ENCODE measurements at regions not wholly inside any gene's neighbourhood (a gene's known extent, or its start where the extent isn't known, plus 50 kb on each side); places are given as distances from the start of the nearest gene placed in this dataset.

GRCh38 chr18:38081516-38081915 is 515.9 kb upstream of the CELF4 start:
- Histone ChIP-seq H3K79me2 (replicated peaks; ENCODE audit: insufficient read depth) (no peaks in the 10 kb centered on the region), H2AFZ (no peak overlapping the region), H3K9me2 (ENCODE audit: insufficient read depth) (no peaks in the 10 kb centered on the region), H3K27me3 (ENCODE audit: insufficient read depth) (no peaks in the 10 kb centered on the region), H3K4me3 (no peak overlapping the region), H3F3A (replicated peaks; ENCODE audit: low read depth) (no peaks in the 10 kb centered on the region), H3K36me3 (ENCODE audit: insufficient read depth) (no peaks in the 10 kb centered on the region), H3K4me2 (no peak overlapping the region), H3K4me1 (ENCODE audit: insufficient read depth) (no peaks in the 10 kb centered on the region), H4K20me1 (replicated peaks; ENCODE audit: insufficient read depth) (no peaks in the 10 kb centered on the region), H3K27ac (ENCODE audit: low read depth) (no peak overlapping the region)
- ATAC-seq (no peak), DNase-seq (ENCODE audit: low spot score) (no peak)
- peaks cover 3% of the 10 kb centered on the region for H3K27me3 Mint-ChIP-seq (ENCODE audit: insufficient read depth, low read depth, poor library complexity)
- no peaks in the 10 kb centered on the region for H3K36me3 Mint-ChIP-seq (ENCODE audit: low read depth)
- H3K4me3 Mint-ChIP-seq = no peak overlapping the region
- TF ChIP-seq ZNF331 (CRISPR knock-in tag; IDR thresholded peaks at IDR 0.05; ENCODE audit: low read depth) = no peak
- TF ChIP-seq, protein P1, sequence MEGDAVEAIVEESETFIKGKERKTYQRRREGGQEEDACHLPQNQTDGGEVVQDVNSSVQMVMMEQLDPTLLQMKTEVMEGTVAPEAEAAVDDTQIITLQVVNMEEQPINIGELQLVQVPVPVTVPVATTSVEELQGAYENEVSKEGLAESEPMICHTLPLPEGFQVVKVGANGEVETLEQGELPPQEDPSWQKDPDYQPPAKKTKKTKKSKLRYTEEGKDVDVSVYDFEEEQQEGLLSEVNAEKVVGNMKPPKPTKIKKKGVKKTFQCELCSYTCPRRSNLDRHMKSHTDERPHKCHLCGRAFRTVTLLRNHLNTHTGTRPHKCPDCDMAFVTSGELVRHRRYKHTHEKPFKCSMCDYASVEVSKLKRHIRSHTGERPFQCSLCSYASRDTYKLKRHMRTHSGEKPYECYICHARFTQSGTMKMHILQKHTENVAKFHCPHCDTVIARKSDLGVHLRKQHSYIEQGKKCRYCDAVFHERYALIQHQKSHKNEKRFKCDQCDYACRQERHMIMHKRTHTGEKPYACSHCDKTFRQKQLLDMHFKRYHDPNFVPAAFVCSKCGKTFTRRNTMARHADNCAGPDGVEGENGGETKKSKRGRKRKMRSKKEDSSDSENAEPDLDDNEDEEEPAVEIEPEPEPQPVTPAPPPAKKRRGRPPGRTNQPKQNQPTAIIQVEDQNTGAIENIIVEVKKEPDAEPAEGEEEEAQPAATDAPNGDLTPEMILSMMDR (conservative IDR thresholded peaks at IDR 0.05; ENCODE audit: low read depth in 2 of 2) = no peak
- TF ChIP-seq, protein P2, sequence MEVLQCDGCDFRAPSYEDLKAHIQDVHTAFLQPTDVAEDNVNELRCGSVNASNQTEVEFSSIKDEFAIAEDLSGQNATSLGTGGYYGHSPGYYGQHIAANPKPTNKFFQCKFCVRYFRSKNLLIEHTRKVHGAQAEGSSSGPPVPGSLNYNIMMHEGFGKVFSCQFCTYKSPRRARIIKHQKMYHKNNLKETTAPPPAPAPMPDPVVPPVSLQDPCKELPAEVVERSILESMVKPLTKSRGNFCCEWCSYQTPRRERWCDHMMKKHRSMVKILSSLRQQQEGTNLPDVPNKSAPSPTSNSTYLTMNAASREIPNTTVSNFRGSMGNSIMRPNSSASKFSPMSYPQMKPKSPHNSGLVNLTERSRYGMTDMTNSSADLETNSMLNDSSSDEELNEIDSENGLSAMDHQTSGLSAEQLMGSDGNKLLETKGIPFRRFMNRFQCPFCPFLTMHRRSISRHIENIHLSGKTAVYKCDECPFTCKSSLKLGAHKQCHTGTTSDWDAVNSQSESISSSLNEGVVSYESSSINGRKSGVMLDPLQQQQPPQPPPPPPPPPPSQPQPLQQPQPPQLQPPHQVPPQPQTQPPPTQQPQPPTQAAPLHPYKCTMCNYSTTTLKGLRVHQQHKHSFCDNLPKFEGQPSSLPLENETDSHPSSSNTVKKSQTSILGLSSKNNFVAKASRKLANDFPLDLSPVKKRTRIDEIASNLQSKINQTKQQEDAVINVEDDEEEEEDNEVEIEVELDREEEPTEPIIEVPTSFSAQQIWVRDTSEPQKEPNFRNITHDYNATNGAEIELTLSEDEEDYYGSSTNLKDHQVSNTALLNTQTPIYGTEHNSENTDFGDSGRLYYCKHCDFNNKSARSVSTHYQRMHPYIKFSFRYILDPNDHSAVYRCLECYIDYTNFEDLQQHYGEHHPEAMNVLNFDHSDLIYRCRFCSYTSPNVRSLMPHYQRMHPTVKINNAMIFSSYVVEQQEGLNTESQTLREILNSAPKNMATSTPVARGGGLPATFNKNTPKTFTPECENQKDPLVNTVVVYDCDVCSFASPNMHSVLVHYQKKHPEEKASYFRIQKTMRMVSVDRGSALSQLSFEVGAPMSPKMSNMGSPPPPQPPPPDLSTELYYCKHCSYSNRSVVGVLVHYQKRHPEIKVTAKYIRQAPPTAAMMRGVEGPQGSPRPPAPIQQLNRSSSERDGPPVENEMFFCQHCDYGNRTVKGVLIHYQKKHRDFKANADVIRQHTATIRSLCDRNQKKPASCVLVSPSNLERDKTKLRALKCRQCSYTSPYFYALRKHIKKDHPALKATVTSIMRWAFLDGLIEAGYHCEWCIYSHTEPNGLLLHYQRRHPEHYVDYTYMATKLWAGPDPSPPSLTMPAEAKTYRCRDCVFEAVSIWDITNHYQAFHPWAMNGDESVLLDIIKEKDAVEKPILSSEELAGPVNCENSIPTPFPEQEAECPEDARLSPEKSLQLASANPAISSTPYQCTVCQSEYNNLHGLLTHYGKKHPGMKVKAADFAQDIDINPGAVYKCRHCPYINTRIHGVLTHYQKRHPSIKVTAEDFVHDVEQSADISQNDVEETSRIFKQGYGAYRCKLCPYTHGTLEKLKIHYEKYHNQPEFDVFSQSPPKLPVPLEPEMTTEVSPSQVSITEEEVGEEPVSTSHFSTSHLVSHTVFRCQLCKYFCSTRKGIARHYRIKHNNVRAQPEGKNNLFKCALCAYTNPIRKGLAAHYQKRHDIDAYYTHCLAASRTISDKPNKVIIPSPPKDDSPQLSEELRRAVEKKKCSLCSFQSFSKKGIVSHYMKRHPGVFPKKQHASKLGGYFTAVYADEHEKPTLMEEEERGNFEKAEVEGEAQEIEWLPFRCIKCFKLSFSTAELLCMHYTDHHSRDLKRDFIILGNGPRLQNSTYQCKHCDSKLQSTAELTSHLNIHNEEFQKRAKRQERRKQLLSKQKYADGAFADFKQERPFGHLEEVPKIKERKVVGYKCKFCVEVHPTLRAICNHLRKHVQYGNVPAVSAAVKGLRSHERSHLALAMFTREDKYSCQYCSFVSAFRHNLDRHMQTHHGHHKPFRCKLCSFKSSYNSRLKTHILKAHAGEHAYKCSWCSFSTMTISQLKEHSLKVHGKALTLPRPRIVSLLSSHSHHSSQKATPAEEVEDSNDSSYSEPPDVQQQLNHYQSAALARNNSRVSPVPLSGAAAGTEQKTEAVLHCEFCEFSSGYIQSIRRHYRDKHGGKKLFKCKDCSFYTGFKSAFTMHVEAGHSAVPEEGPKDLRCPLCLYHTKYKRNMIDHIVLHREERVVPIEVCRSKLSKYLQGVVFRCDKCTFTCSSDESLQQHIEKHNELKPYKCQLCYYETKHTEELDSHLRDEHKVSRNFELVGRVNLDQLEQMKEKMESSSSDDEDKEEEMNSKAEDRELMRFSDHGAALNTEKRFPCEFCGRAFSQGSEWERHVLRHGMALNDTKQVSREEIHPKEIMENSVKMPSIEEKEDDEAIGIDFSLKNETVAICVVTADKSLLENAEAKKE (CRISPR knock-in tag; IDR thresholded peaks at IDR 0.05) = no peak
- TF ChIP-seq EZH2 (IDR thresholded peaks at IDR 0.05; ENCODE audit: low read depth, unreplicated experiment) = no peak
- TF ChIP-seq STAT1 (IDR thresholded peaks at IDR 0.05; ENCODE audit: unreplicated experiment) = no peak
- no peak for TF ChIP-seq POLR2AphosphoS5 (IDR thresholded peaks at IDR 0.05; ENCODE audit: low read depth)
- TF ChIP-seq JUNB (IDR thresholded peaks at IDR 0.05; ENCODE audit: unreplicated experiment) = no peak
- TF ChIP-seq NANOG (IDR thresholded peaks at IDR 0.05; ENCODE audit: borderline replicate concordance) = no peak
- TF ChIP-seq, protein P3, sequence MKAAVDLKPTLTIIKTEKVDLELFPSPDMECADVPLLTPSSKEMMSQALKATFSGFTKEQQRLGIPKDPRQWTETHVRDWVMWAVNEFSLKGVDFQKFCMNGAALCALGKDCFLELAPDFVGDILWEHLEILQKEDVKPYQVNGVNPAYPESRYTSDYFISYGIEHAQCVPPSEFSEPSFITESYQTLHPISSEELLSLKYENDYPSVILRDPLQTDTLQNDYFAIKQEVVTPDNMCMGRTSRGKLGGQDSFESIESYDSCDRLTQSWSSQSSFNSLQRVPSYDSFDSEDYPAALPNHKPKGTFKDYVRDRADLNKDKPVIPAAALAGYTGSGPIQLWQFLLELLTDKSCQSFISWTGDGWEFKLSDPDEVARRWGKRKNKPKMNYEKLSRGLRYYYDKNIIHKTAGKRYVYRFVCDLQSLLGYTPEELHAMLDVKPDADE (IDR thresholded peaks at IDR 0.05) = no peak
- TF ChIP-seq EZH2phosphoT487 (IDR thresholded peaks at IDR 0.05; ENCODE audit: unreplicated experiment) = no peak
- no peaks in the 10 kb centered on the region for H3K9me3 Mint-ChIP-seq
- H3K27ac Mint-ChIP-seq = no peak overlapping the region
- H3K4me1 Mint-ChIP-seq = no peaks in the 10 kb centered on the region

Measured in GM23338 (cell line).